Fibroblast of lung (primary cell): ENCODE measurements at regions not wholly inside any gene's neighbourhood (a gene's known extent, or its start where the extent isn't known, plus 50 kb on each side); places are given as distances from the start of the nearest gene placed in this dataset.

ENCODE experiments used
- DNase-seq, 2 donors: peaks; one replicate each; pipeline versions ENCODE4 v3.0.0 to v3.0.0-alpha.2; 2010; ENCODE audit warnings: low read depth in 2 of 2
- H2AFZ ChIP-seq: 2 replicates; pipeline ENCODE4 v1.5.1; 2012; ENCODE audit warnings: low read length, control low read depth, inconsistent platforms
- H3K27ac ChIP-seq: 2 replicates; pipeline ENCODE4 v1.5.1; 2011; ENCODE audit warnings: low read length, control low read depth; ENCODE audit not compliant: insufficient read depth
- H3K27me3 ChIP-seq: 2 replicates; pipeline ENCODE4 v1.5.1; 2011; ENCODE audit warnings: mild to moderate bottlenecking, low read length; ENCODE audit not compliant: control insufficient read depth, insufficient read depth
- H3K36me3 ChIP-seq: 2 replicates; pipeline ENCODE4 v1.5.1; 2011; ENCODE audit warnings: low read length; ENCODE audit not compliant: control insufficient read depth, insufficient read depth
- H3K4me1 ChIP-seq: 2 replicates; pipeline ENCODE4 v1.5.1; 2011; ENCODE audit warnings: low read length; ENCODE audit not compliant: control insufficient read depth, insufficient read depth; ENCODE audit errors: extremely low read depth
- H3K4me2 ChIP-seq: 2 replicates; pipeline ENCODE4 v1.5.1; 2011; ENCODE audit warnings: low read length, control low read depth; ENCODE audit not compliant: insufficient read depth; ENCODE audit errors: extremely low read depth
- H3K4me3 ChIP-seq, 4 experiments: fragments of 200-600 bp in 1 of 4; sonication (generic) in 1 of 4; replicated peaks in 1 of 4; 2 replicates each; pipeline ENCODE4 v1.5.1; 2011 to 2016; ENCODE audit warnings: low read length in 4 of 4, low read depth in 3 of 4, mild to moderate bottlenecking in 3 of 4, control low read depth in 2 of 4, inconsistent platforms in 1 of 4, mixed read lengths in 1 of 4; ENCODE audit not compliant: insufficient read depth in 1 of 4; ENCODE audit errors: control extremely low read depth in 1 of 4
- H3K79me2 ChIP-seq: 2 replicates; pipeline ENCODE4 v1.5.1; 2012; ENCODE audit warnings: mild to moderate bottlenecking, low read length, inconsistent platforms; ENCODE audit not compliant: control insufficient read depth, insufficient read depth
- H3K9ac ChIP-seq: 2 replicates; pipeline ENCODE4 v1.5.1; 2011; ENCODE audit warnings: mild to moderate bottlenecking, low read length, control low read depth; ENCODE audit not compliant: insufficient read depth
- H3K9me3 ChIP-seq: 2 replicates; pipeline ENCODE4 v1.5.1; 2012; ENCODE audit warnings: low read depth, low read length; ENCODE audit not compliant: control insufficient read depth, insufficient read depth
- H4K20me1 ChIP-seq: 2 replicates; pipeline ENCODE4 v1.5.1; 2011; ENCODE audit warnings: low read length; ENCODE audit not compliant: control insufficient read depth, insufficient read depth; ENCODE audit errors: extremely low read depth
- EZH2 ChIP-seq: IDR thresholded peaks from 2 replicates; pipeline ENCODE4 v1.5.1; 2012; ENCODE audit warnings: low read length, control low read depth, mild to moderate bottlenecking; ENCODE audit errors: missing control alignments
- TF ChIP-seq, protein P1 (sequence below), 2 donors: IDR thresholded peaks in 1 of 2; conservative IDR thresholded peaks in 1 of 2; 1 replicate in 1 of 2; 2 replicates in 1 of 2; pipeline ENCODE4 v1.5.1; 2011 to 2012; ENCODE audit warnings: low read length in 2 of 2, control low read depth in 1 of 2, inconsistent platforms in 1 of 2, low read depth in 1 of 2, mild to moderate bottlenecking in 1 of 2

DNA sequence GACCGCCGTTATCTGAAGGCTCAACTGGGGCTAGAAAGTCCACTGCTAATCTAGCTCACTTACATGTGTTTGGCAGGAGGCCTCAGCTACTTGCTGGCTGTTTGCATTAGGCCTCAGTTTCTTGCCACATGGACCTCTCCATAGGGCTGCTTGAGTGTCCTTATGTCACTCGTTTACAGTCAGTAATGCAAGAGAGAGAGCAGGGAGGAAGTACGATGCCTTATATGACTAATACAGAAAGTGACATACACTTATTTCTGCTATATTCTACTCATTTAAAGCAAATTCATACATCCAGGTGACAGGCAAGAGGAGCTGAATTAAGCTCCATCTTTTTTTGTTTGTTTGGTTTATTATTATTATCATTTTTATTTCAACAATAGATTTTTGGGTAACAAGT lies 179.6 kb downstream of the LURAP1L start:
- Histone ChIP-seq H3K4me1 (no peaks in the 10 kb centered on the region), H3K79me2 (no peaks in the 10 kb centered on the region), H3K4me3 (no peak overlapping the region), H3K36me3 (no peaks in the 10 kb centered on the region), H3K9ac (no peak overlapping the region), H3K27me3 (no peaks in the 10 kb centered on the region), H2AFZ (no peak overlapping the region), H3K9me3 (no peaks in the 10 kb centered on the region), H3K27ac (no peak overlapping the region), H4K20me1 (no peaks in the 10 kb centered on the region), H3K4me2 (no peak overlapping the region)
- DNase-seq = no peak
- TF ChIP-seq EZH2 = no peak
- TF ChIP-seq, protein P1, sequence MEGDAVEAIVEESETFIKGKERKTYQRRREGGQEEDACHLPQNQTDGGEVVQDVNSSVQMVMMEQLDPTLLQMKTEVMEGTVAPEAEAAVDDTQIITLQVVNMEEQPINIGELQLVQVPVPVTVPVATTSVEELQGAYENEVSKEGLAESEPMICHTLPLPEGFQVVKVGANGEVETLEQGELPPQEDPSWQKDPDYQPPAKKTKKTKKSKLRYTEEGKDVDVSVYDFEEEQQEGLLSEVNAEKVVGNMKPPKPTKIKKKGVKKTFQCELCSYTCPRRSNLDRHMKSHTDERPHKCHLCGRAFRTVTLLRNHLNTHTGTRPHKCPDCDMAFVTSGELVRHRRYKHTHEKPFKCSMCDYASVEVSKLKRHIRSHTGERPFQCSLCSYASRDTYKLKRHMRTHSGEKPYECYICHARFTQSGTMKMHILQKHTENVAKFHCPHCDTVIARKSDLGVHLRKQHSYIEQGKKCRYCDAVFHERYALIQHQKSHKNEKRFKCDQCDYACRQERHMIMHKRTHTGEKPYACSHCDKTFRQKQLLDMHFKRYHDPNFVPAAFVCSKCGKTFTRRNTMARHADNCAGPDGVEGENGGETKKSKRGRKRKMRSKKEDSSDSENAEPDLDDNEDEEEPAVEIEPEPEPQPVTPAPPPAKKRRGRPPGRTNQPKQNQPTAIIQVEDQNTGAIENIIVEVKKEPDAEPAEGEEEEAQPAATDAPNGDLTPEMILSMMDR (conservative IDR thresholded peaks at IDR 0.05 in 1 of 2, IDR thresholded peaks at IDR 0.05 in 1 of 2; ENCODE audit: low read depth in 1 of 2, low read length in 2 of 2) = no peak

DNA sequence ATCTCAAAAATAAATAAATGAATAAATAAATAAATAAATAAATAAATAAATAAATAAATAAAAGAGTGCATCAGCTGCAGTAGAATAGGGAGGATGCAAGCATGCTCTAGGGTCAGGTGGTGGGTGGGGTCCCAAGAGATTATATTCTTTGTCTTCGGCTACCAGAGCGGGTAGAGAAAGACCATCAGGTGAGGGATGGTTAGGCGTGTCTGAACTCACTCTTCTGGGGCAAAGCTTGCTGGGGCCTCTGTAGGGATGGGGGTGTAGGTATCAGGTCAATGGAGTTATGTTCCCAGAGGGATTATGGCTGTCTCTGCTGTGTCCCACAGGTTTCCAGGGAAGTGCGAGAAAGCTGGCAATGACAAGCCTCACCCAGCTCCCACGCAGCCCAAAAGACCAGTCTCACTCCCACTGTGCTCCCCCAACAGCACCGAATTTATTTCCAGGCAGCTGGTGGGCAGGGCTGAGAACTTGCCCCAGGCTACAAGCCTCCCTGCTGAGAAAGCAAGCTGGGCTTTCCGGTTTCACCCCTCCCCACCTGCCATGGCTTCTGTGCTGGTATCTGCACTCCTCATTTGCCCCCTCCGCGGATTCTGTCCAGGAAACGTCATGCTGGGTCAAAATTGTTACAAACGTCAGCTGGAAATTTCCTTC lies 180.8 kb downstream of the LURAP1L start:
- H3K27me3 ChIP-seq = no peaks in the 10 kb centered on the region
- H3K4me1 ChIP-seq = no peaks in the 10 kb centered on the region
- H3K4me3 ChIP-seq = no peak overlapping the region
- no peaks in the 10 kb centered on the region for H3K79me2 ChIP-seq
- no peak overlapping the region for H2AFZ ChIP-seq
- no peaks in the 10 kb centered on the region for H3K36me3 ChIP-seq
- no peak overlapping the region for H3K4me2 ChIP-seq
- no peak for DNase-seq
- no peak for TF ChIP-seq EZH2
- TF ChIP-seq, protein P1 (conservative IDR thresholded peaks at IDR 0.05 in 1 of 2, IDR thresholded peaks at IDR 0.05 in 1 of 2; ENCODE audit: low read depth in 1 of 2, low read length in 2 of 2) = no peak
- H4K20me1 ChIP-seq = no peaks in the 10 kb centered on the region
- no peak overlapping the region for H3K27ac ChIP-seq
- no peak overlapping the region for H3K9ac ChIP-seq
- H3K9me3 ChIP-seq = no peaks in the 10 kb centered on the region

DNA sequence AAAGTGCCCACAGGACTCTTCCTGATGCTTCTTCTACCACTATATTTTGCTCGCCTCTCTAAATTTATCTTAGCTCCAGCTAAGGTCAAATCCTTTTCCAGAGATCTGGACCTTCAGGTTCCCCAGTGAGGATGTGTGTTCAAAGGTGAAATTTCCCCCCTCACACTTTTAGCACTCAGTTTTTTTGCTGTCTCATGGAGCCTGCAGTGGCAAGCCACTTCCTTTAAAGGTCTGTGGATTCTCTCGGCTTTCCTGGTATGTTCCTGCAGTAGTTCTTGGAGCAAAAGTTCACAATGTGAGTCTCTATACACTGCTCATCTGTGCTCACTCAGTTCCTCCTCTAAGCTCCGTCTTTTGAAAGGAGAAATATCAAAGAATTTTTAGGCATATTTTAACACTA lies 181.4 kb downstream of the LURAP1L start:
- Histone ChIP-seq H3K4me2 (no peak overlapping the region), H3K36me3 (no peaks in the 10 kb centered on the region), H3K9me3 (no peaks in the 10 kb centered on the region), H4K20me1 (no peaks in the 10 kb centered on the region), H3K9ac (no peak overlapping the region), H2AFZ (no peak overlapping the region), H3K27ac (no peak overlapping the region), H3K4me1 (no peaks in the 10 kb centered on the region), H3K27me3 (no peaks in the 10 kb centered on the region), H3K4me3 (no peak overlapping the region), H3K79me2 (no peaks in the 10 kb centered on the region)
- TF ChIP-seq, protein P1 (conservative IDR thresholded peaks at IDR 0.05 in 1 of 2, IDR thresholded peaks at IDR 0.05 in 1 of 2; ENCODE audit: low read depth in 1 of 2, low read length in 2 of 2) = no peak
- no peak for TF ChIP-seq EZH2
- no peak for DNase-seq
